Urinary bladder (tissue), 4 donors: ENCODE measurements at regions not wholly inside any gene's neighbourhood (a gene's known extent, or its start where the extent isn't known, plus 50 kb on each side); places are given as distances from the start of the nearest gene placed in this dataset. TPM values are rescaled to one million over a fixed set of nuclear protein-coding genes. Genes with fewer than 3 reads are reported as not detected.

Experiments used
- DNase-seq: peaks from one replicate; pipeline ENCODE4 v3.0.0-alpha.2; 2015; ENCODE audit errors: extremely low spot score
- H3K27ac ChIP-seq: one replicate; pipeline ENCODE4 v1.5.1; 2013; ENCODE audit warnings: low read depth, mild to moderate bottlenecking, moderate library complexity
- H3K36me3 ChIP-seq: one replicate; pipeline ENCODE4 v1.6.1; 2013; ENCODE audit warnings: mild to moderate bottlenecking, moderate library complexity; ENCODE audit not compliant: insufficient read depth
- H3K4me1 ChIP-seq: one replicate; pipeline ENCODE4 v1.6.1; 2013; ENCODE audit warnings: mild to moderate bottlenecking, moderate library complexity; ENCODE audit not compliant: insufficient read depth
- H3K4me3 ChIP-seq: one replicate; pipeline ENCODE4 v1.5.1; 2013; ENCODE audit warnings: low read depth, low read length
- WGBS: extraction: QIAGEN DNeasy Blood & Tissue Kit; methylation state at CpG from one replicate; pipeline ENCODE4 v1.1.7; 2013; 5-methylcytosine and 5-hydroxymethylcytosine counted together
- small RNA-seq: library from RNA; depleted of rRNA; stranded (forward); fragments of <200 nt; gene quantifications from one replicate; pipeline ENCODE3, GENCODE V24; 2014
- donor health status: healthy with polysubstance abuse.
- donor health status: healthy.

DNA sequence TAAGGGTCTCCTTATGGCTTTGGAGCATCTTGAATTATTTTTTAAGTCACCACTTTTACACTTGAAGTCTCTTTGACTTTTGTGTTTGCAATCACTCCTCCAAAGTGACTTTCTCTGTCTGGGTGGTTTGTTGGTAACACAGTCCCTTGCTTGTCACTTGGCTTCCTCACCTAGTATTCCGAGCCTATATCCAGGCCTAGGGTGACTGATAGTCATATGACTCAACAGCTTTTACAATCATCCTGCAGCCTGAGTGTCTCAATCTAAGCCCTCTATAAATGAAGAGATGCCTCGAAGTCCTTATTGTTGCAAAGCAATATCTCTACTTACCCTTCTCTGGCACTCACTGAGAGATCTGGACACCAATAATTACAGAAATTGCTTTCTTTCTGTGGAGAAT lies 53.9 kb upstream of the SETBP1 start:
- Histone ChIP-seq H3K4me1 (no peaks in the 10 kb centered on the region), H3K4me3 (no peak overlapping the region), H3K36me3 (no peaks in the 10 kb centered on the region), H3K27ac (no peak overlapping the region)
- DNase-seq: no peak
- 88% methylated on average over 2 of the region's 2 CpGs for WGBS

DNA sequence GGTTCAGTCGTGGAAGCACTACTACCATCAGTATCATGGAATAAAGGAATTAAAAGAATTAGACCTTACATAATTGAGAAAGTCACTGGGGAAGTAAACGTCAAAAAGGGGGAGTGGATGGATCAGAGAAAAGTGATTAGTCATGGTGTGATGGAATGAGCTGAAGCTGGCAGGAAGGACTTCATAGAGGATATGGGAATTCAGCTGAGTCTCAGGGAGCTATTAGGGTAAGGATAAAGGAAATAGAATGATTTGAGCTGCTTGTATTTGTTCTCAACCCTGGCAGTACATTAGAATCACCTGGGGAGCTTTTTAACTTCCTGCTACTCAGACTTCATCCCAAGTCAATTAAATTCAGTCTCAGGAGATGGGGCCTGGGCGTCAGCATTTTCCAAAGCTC lies 53.4 kb upstream of the SETBP1 start:
- DNase-seq: no peak
- no peak overlapping the region for H3K4me3 ChIP-seq
- H3K36me3 ChIP-seq: no peaks in the 10 kb centered on the region
- no peaks in the 10 kb centered on the region for H3K4me1 ChIP-seq
- 76% methylated on average over 3 of the region's 3 CpGs for WGBS
- no peak overlapping the region for H3K27ac ChIP-seq

DNA sequence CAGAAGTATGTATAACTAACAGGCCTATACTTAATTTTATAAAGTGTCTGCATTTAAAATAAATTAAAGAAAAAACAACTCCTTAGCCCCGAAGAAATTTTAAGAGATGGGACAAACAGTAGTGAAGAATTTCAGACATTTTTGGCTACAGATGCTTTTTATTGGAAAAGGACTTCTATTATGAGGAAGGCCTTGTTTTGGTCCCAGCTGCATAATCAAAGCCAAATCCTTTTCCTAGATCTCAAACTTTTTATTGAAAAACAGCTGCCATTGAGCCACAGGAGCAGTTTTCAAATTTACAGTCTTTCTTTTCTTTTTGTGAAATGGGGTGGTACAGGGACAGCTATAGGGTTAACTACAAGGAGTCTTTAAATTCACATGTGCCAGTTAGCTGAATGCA lies 51.3 kb upstream of the SETBP1 start:
- Histone ChIP-seq H3K36me3 (no peaks in the 10 kb centered on the region), H3K4me1 (no peaks in the 10 kb centered on the region), H3K4me3 (no peak overlapping the region), H3K27ac (no peak overlapping the region)
- 74% methylated on average over 1 of the region's 1 CpG for WGBS
- DNase-seq: no peak

DNA sequence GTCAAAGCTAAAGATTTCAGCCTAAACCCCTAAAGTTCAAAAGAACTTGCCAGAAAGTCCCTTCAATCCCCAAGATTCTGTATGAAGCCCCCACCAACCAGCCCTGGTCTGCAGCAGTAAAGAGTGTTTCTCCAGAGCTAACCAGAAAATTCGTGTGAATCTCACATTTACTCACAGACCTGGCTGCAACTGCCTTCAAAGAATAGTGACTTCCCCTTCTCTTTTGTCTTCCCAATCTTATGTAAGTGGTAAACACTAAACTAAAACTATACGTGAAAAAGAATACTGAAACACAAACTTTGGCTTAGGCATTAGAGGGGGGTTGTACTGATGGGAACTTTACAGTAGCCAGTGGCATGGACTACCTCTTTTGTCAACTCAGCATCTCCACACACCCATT lies 50.6 kb upstream of the SETBP1 start:
- Histone ChIP-seq H3K4me3 (no peak overlapping the region), H3K36me3 (no peaks in the 10 kb centered on the region), H3K4me1 (no peaks in the 10 kb centered on the region), H3K27ac (no peak overlapping the region)
- DNase-seq: no peak
- WGBS: 66% methylated on average over 2 of the region's 2 CpGs

Small RNA genes lying in the stretch of these regions (small RNA-seq; reads per million reads assigned to genes)
- not detected for gene RNA5SP455
